HG02870 (cell line): ENCODE measurements at regions not wholly inside any gene's neighbourhood (a gene's known extent, or its start where the extent isn't known, plus 50 kb on each side); places are given as distances from the start of the nearest gene placed in this dataset.
"Not testable (repeated sequence)": the region's sequence is repeated elsewhere in the genome, so short reads cannot be mapped to it uniquely, and the experiment has no call there.

ENCODE experiments used
- ATAC-seq: cut with Tn5 transposase; IDR thresholded peaks from one replicate; pipeline ENCODE4 v1.9.1; 2021; ENCODE audit warnings: mild to moderate bottlenecking, moderate library complexity; ENCODE audit not compliant: unreplicated experiment

- ATAC-seq: no peak
Observed at GRCh38 chr1:47593013-47593568, 155.2 kb downstream of the FOXD2 start.

GRCh38 chr1:47593598-47594285, 155.9 kb downstream of the FOXD2 start:
- no peak for ATAC-seq

- ATAC-seq: no peak
Observed at GRCh38 chr1:47594627-47595026, 156.8 kb downstream of the FOXD2 start.

GRCh38 chr1:47596328-47596727, 158.5 kb downstream of the FOXD2 start:
- ATAC-seq: no peak

GRCh38 chr1:47598357-47598756, 160.5 kb downstream of the FOXD2 start:
- ATAC-seq: no peak

- no peak for ATAC-seq
Observed at GRCh38 chr1:47599777-47600176, 161.9 kb downstream of the FOXD2 start.

- ATAC-seq: not testable (repeated sequence)
Observed at GRCh38 chr1:47602491-47602890, 164.6 kb downstream of the FOXD2 start.

GRCh38 chr1:47604869-47605268, 167.0 kb downstream of the FOXD2 start:
- not testable (repeated sequence) for ATAC-seq

GRCh38 chr1:47608296-47608875, 170.5 kb downstream of the FOXD2 start:
- ATAC-seq: no peak

- ATAC-seq: no peak
Observed at GRCh38 chr1:47611992-47612391, 174.1 kb downstream of the FOXD2 start.

- no peak for ATAC-seq
Observed at GRCh38 chr1:47612819-47613218, 175.0 kb downstream of the FOXD2 start.

- ATAC-seq: no peak
Observed at GRCh38 chr1:47616036-47616435, 178.2 kb downstream of the FOXD2 start.

- ATAC-seq: no peak
Observed at GRCh38 chr1:47616906-47617305, 179.1 kb downstream of the FOXD2 start.

- no peak for ATAC-seq
Observed at GRCh38 chr1:47617381-47618221, 179.8 kb downstream of the FOXD2 start.

- no peak for ATAC-seq
Observed at GRCh38 chr1:47618222-47618720, 180.4 kb downstream of the FOXD2 start.

- ATAC-seq: no peak
Observed at GRCh38 chr1:47618830-47619229, 181.0 kb downstream of the FOXD2 start.

GRCh38 chr1:47621483-47621882, 183.6 kb downstream of the FOXD2 start:
- ATAC-seq: no peak

- ATAC-seq: no peak
Observed at GRCh38 chr1:47621977-47622376, 184.1 kb downstream of the FOXD2 start.

GRCh38 chr1:47622776-47623556, 185.1 kb downstream of the FOXD2 start:
- ATAC-seq: no peak

- ATAC-seq: no peak
Observed at GRCh38 chr1:47623557-47623940, 185.7 kb downstream of the FOXD2 start.

- ATAC-seq: no peak
Observed at GRCh38 chr1:47624531-47624930, 186.7 kb downstream of the FOXD2 start.
